ENCODE measurements at regions not wholly inside any gene's neighbourhood (a gene's known extent, or its start where the extent isn't known, plus 50 kb on each side); places are given as distances from the start of the nearest gene placed in this dataset.
"Not testable (repeated sequence)": the region's sequence is repeated elsewhere in the genome, so short reads cannot be mapped to it uniquely, and the experiment has no call there.

DNA sequence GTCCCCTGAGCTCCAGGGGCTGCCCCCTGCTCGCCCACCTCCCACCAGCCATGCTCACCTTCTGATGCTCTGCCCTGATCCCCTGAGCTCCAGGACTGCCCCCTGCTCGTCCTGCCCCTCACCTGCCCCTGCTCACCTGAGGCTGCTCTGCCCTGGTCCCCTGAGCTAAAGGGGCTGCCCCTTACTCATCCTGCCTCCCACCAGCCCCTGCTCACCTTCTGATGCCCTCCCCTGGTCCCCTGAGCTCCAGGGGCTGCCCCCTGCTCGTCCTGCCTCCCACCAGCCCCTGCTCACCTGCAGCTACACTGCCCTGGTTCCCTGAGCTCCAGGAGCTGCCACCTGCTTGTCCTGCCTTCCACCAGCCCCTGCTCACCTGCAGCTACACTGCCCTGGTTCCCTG is 247.2 kb downstream of the TMEM121 start:
- 22 to 53% (median 39%) methylated on average over 3 of the region's 3 CpGs for WGBS, 4 donors
- no peak overlapping the region for H3K27ac ChIP-seq
- ATAC-seq (no peak), DNase-seq (no peak)
- H3K27me3 ChIP-seq, result no peaks in the 10 kb centered on the region
- no peaks in the 10 kb centered on the region for H3K4me1 ChIP-seq
- H3K4me3 ChIP-seq, result no peak overlapping the region
- H3K9me3 ChIP-seq, result peaks cover 0 to 10% (median 3%) of the 10 kb centered on the region in 12 donors
- intact Hi-C loops (cut with DNase I), result no loop called here
- H3K36me3 ChIP-seq, result no peaks in the 10 kb centered on the region
- TF ChIP-seq, protein P1, sequence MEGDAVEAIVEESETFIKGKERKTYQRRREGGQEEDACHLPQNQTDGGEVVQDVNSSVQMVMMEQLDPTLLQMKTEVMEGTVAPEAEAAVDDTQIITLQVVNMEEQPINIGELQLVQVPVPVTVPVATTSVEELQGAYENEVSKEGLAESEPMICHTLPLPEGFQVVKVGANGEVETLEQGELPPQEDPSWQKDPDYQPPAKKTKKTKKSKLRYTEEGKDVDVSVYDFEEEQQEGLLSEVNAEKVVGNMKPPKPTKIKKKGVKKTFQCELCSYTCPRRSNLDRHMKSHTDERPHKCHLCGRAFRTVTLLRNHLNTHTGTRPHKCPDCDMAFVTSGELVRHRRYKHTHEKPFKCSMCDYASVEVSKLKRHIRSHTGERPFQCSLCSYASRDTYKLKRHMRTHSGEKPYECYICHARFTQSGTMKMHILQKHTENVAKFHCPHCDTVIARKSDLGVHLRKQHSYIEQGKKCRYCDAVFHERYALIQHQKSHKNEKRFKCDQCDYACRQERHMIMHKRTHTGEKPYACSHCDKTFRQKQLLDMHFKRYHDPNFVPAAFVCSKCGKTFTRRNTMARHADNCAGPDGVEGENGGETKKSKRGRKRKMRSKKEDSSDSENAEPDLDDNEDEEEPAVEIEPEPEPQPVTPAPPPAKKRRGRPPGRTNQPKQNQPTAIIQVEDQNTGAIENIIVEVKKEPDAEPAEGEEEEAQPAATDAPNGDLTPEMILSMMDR (IDR thresholded peaks at IDR 0.05), result no peak
- TF ChIP-seq POLR2A (IDR thresholded peaks at IDR 0.05), result no peak

DNA sequence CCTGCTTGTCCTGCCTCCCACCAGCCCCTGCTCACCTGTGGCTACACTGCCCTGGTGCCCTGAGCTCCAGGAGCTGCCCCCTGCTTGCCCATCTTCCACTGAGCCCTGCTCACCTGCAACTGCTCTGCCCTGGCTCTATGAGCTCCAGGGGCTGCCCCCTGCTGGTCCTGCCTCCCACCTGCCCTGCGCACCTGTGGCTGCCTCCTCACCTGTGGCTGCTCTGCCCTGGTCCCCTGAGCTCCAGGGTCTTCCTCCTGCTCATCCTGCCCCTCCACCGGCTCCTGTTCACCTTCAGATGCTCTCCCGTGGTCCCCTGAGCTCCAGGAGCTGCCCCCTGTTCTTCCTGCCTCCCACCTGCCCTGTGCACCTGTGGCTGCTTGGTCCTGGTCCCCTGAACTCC is 247.6 kb downstream of the TMEM121 start:
- DNase-seq (no peak), ATAC-seq (no peak)
- H3K4me3 ChIP-seq, result no peak overlapping the region
- H3K27me3 ChIP-seq, result no peaks in the 10 kb centered on the region
- WGBS, 4 donors, result 56 to 85% (median 61%) methylated on average over 3 of the region's 3 CpGs
- H3K4me1 ChIP-seq, result no peaks in the 10 kb centered on the region
- H3K36me3 ChIP-seq, result no peaks in the 10 kb centered on the region
- no peak for TF ChIP-seq POLR2A (IDR thresholded peaks at IDR 0.05)
- TF ChIP-seq, protein P1 (IDR thresholded peaks at IDR 0.05), result no peak
- no peak overlapping the region for H3K27ac ChIP-seq
- intact Hi-C loops (cut with DNase I), result no loop called here
- peaks cover 0 to 15% (median 7%) of the 10 kb centered on the region in 12 donors for H3K9me3 ChIP-seq

DNA sequence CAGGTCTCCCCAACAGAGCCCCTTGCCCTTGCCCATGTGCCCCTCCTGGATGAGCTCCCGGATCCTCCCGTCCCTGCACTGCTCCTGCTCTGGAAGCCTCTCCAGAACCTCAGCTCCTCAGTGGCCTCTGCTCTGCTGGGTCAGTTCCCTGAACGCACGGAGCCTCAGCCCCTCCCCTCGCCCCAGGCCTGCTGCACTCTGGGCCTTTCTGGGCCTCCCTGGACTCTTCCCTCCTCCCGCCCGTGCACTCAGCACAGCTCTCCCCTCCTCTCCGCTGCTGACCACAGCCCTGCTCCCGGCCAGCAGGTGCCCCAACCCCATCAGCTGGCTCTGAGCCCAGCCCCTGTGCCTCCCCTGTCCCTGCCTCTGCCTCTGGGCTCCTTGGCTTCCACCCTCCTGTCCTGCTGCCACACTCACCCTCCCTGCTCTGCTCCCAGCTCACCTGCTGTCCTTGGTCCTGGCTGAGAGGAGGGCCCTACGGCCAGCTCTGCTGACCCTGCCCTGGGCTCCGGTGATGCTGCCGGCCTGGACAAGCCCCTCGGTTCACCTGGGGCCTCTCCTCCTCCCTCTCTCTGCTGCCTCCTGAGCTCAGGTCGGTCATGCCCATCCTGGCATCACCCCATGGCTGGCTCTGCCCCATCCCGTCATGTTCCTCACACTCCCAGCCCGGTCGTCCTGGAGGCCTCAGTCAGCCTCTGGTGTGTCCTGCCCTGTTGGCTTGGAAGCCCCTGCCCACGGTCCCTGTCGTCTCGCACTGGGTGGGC is 248.4 kb downstream of the TMEM121 start:
- DNase-seq, result peak in 1 of 5 donors; percentile 50
- WGBS, 4 donors, result 76 to 87% (median 79%) methylated on average over 20 of the region's 20 CpGs
- H3K27ac ChIP-seq; H3K36me3 ChIP-seq; intact Hi-C loops (cut with DNase I); H3K27me3 ChIP-seq; H3K4me1 ChIP-seq; H3K4me3 ChIP-seq; ATAC-seq: not testable (repeated sequence)
- H3K9me3 ChIP-seq, result peaks cover 0 to 22% (median 15%) of the 10 kb centered on the region in 12 donors

DNA sequence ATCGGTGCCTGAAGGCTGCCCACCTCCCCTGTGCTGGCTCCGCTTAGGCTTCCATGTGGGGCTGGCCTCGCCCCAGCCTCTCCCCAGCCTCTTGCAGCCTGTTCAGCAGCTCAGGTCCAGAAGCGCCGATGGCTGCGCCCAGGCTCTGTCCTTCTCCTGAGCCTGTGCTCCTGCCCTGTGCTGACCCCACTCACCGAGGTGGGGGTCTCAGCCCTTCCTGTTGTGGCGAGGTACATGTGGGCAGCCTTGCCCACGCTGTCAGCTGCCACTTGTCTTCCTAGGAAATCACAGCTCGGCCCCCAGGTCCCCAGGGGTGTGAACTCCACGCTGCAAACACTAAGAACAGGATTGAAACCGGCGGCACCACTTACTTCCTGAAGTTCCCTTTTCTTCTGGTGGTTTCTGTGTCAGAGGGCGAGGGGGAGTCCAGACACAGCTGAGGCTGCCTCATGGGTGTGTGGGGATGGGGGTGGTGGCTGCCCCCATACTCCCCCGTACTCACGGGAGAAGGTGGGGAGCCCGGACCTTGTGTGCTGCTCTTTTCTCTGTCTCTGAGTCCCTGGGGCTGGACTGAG is 249.1 kb downstream of the TMEM121 start:
- DNase-seq; H3K4me3 ChIP-seq; H3K36me3 ChIP-seq; H3K27me3 ChIP-seq; H3K4me1 ChIP-seq; H3K27ac ChIP-seq; ATAC-seq; intact Hi-C loops (cut with DNase I): not testable (repeated sequence)
- H3K9me3 ChIP-seq, result peaks cover 0 to 29% (median 21%) of the 10 kb centered on the region in 12 donors
- 58 to 69% (median 66%) methylated on average over 14 to 17 of the region's 17 CpGs for WGBS, 4 donors

DNA sequence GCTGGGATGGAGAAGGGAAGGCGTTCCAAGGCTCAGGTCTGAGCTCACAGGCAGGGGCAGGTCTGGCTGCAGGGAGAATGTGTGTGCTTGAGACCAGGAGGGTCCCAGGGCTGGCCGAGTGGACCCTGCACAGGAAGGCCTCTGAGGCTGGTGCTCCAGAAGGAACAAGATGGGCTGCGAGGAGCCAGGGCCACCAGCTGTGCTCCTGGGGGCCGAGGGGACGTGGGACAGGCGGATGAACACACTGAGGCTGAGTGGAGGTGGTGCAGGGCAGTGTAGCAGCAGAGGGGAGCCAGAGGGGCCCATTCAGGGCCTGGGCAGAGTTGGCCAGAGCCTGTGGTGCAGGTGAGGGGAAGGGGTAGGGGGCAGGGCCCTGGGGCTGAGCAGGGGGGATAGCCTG is 249.7 kb downstream of the TMEM121 start:
- intact Hi-C loops (cut with DNase I); H3K4me3 ChIP-seq; ATAC-seq; DNase-seq; H3K36me3 ChIP-seq; H3K27me3 ChIP-seq; H3K27ac ChIP-seq; H3K4me1 ChIP-seq: not testable (repeated sequence)
- WGBS, 4 donors, result 60 to 100% (median 64%) methylated on average over 1 to 6 of the region's 6 CpGs
- H3K9me3 ChIP-seq, result peaks cover 0 to 36% (median 28%) of the 10 kb centered on the region in 12 donors

Measured in heart left ventricle (tissue), 16 donors.